Mesodermal cell (in vitro differentiated cells): ENCODE measurements at regions not wholly inside any gene's neighbourhood (a gene's known extent, or its start where the extent isn't known, plus 50 kb on each side); places are given as distances from the start of the nearest gene placed in this dataset.

Experiments
- H3K27ac ChIP-seq: 2 replicates; pipeline ENCODE4 v1.7.0; 2013; ENCODE audit warnings: mild to moderate bottlenecking, low read depth, low read length, moderate library complexity; ENCODE audit not compliant: severe bottlenecking
- H3K36me3 ChIP-seq: 2 replicates; pipeline ENCODE4 v1.7.1; 2013; ENCODE audit warnings: mild to moderate bottlenecking, low read length, moderate library complexity; ENCODE audit not compliant: control insufficient read depth, insufficient read depth
- H3K4me1 ChIP-seq: one replicate; pipeline ENCODE4 v1.7.1; 2013; ENCODE audit warnings: mild to moderate bottlenecking, low read length; ENCODE audit not compliant: insufficient read depth, control insufficient read depth, poor library complexity, severe bottlenecking
- H3K4me3 ChIP-seq: 2 replicates; pipeline ENCODE4 v1.7.0; 2013; ENCODE audit warnings: low read length, control low read depth, mild to moderate bottlenecking; ENCODE audit not compliant: insufficient read depth, poor library complexity, severe bottlenecking; ENCODE audit errors: extremely low read depth
- H3K9me3 ChIP-seq: 2 replicates; pipeline ENCODE4 v1.7.1; 2013; ENCODE audit warnings: mild to moderate bottlenecking, low read length, moderate library complexity; ENCODE audit not compliant: control insufficient read depth
- WGBS, 2 experiments: methylation state at CpG; one replicate each; pipeline ENCODE4 v1.1.5; 2013; ENCODE audit warnings: missing lambda C conversion rate in 2 of 2; ENCODE audit not compliant: insufficient coverage in 2 of 2; 5-methylcytosine and 5-hydroxymethylcytosine counted together

DNA sequence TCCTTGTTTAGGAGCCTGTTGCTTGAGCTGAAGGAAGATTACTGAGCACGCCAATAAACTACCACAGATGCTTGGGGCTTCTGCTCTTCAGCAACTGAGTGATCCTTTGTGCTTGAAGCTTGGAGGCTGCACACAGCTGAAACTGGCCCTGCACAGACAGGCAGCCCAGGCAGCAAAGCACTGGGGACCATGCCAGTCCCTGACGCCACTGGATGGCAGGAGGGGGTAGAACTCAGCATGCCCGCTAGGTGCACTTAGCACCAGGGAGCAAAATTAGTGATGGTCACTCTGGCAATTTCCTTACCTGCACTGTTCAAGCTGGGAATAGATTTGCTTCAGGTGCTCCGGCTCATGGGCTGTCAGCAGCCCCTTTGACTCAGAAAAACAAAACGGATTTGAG is 91.5 kb downstream of the FAM50B start:
- H3K36me3 ChIP-seq, result no peaks in the 10 kb centered on the region
- no peaks in the 10 kb centered on the region for H3K9me3 ChIP-seq
- H3K4me1 ChIP-seq, result peaks cover 6% of the 10 kb centered on the region
- no peak overlapping the region for H3K27ac ChIP-seq
- WGBS, 2 experiments, result 98% methylated on average over 4 of the region's 5 CpGs
- no peak overlapping the region for H3K4me3 ChIP-seq

DNA sequence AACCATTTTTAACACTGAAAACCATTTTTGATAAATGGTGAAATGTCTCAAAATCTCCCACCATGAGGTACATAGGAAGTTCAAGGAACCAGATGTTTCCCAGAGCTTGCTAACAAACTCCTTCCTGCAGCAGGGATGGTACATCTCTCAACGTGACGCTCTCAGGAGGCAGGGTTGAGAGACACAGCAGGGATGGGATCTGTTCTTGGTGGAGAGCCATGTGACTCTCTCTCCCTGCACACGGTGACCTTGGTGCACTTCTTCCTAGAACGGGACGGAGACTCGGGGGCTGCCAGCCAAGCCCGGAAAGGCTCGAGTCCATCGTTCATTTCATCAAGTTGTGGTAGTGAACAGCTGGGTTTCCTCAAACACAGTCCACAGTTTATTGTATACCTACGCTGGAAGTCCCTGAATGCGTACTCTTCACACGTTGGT is 94.2 kb downstream of the FAM50B start:
- H3K4me3 ChIP-seq, result no peak overlapping the region
- 91 to 94% methylated on average over 10 to 12 of the region's 12 CpGs for WGBS, 2 experiments
- H3K27ac ChIP-seq, result no peak overlapping the region
- no peaks in the 10 kb centered on the region for H3K9me3 ChIP-seq
- no peaks in the 10 kb centered on the region for H3K36me3 ChIP-seq
- peaks cover 9% of the 10 kb centered on the region for H3K4me1 ChIP-seq

DNA sequence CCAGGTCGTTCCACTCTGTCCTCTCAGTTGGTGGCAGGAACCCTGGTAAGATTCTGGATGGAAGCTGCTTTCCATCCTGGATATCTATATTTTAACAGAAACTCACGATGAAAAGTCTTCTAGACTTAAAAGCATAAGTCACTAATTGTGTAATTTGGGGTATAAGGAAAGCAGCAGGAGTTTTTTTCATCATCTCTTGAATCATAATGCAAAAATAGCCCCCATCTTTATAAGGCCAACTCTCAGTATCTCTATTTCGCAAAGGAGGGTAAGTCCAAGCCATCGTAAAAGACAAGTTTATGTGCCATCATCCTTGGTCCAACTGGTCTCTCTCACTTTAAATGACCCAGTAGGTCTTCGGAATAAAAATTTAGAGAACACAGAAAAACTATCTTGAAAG is 95.1 kb downstream of the FAM50B start:
- H3K27ac ChIP-seq, result no peak overlapping the region
- H3K4me3 ChIP-seq, result no peak overlapping the region
- H3K36me3 ChIP-seq, result no peaks in the 10 kb centered on the region
- 70 to 100% methylated on average over 2 to 3 of the region's 5 CpGs for WGBS, 2 experiments
- H3K4me1 ChIP-seq, result peaks cover 9% of the 10 kb centered on the region
- no peaks in the 10 kb centered on the region for H3K9me3 ChIP-seq

DNA sequence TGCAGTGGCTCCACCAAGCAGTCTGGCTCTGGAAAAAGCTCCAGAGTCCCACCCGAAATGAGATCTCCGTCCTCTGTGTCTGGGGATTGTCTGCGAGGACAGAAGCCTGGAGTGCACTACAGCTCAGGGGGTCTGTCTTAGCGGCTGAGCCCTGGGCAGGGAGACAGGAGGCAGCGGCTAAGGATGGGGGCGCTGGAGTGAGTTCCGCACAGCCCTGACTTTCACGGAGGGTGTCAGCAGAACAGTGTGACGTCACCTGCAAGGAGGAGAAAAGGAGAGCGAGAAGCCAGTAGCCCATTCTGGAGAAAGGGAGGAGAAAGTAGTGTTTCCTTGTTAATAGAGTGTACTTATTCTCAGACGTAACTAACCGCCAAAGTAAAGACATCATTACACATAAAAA is 97.6 kb downstream of the FAM50B start:
- Histone ChIP-seq H3K27ac (no peak overlapping the region), H3K4me3 (no peak overlapping the region), H3K36me3 (no peaks in the 10 kb centered on the region), H3K9me3 (no peaks in the 10 kb centered on the region), H3K4me1 (peaks cover 9% of the 10 kb centered on the region)
- 82% methylated on average over 9 to 10 of the region's 12 CpGs for WGBS, 2 experiments

DNA sequence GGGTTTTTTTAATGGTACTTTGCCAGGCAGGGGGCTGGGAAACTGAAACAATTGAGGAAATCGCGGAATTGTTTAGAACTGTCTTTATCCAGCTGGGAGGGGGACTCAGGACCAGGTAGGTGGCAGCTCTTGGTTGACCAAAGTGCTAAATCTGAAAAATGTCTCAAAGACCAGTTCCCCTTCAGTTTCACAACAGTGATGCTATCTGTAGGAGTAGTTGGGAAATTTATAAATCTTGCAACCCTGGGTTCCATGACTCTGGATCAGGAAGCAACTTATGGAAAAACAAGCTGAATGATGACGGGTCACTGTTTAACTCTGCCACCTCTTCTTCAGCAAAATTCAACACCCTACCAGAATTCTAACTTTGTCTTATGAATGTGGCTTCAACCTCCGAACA is 99.7 kb downstream of the FAM50B start:
- Histone ChIP-seq H3K36me3 (no peaks in the 10 kb centered on the region), H3K27ac (no peak overlapping the region), H3K4me3 (no peak overlapping the region), H3K4me1 (peaks cover 9% of the 10 kb centered on the region), H3K9me3 (no peaks in the 10 kb centered on the region)
- 84 to 96% methylated on average over 3 of the region's 4 CpGs for WGBS, 2 experiments

DNA sequence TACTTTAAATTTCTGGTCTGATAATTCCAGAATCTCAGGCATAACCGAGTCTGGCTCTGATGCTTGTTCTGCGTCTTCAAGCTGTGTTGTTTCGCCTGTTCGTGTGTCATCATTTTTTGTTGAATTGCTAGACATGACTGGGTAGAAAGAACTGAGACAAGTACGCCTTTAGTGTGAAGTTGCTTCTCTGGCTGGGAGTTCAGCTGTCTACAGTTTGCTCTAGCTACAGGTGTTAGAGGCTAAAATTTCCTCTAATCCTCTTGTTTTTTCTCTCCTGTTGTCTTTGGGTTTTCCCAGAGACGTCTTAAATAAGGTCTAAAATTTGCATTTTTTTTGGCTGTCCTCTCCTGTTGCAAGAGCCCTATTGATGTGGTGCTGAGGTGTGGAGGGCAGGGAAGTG is 100.3 kb downstream of the FAM50B start:
- H3K4me3 ChIP-seq, result no peak overlapping the region
- H3K4me1 ChIP-seq, result peaks cover 9% of the 10 kb centered on the region
- H3K27ac ChIP-seq, result no peak overlapping the region
- H3K9me3 ChIP-seq, result no peaks in the 10 kb centered on the region
- WGBS, 2 experiments, result 91 to 94% methylated on average over 5 of the region's 6 CpGs
- no peaks in the 10 kb centered on the region for H3K36me3 ChIP-seq

DNA sequence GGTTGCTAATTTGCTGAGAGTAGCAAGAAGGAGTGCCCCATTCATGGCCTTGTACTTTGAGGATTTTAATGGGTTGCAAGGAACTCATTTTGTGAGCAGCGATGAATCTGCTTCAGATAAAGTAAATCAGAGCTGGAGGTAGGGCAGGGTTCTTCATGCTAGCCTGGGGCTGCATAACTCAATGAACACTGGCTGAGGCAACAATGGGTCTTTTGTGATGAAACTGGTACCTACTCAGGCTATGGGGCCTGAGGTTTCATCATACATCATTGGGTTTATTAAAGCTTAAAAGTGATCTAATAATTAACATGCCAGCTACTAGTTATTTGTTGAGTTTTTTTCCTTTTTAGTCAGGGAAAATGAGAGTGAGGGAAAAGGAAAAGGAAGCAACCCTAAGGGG is 106.9 kb downstream of the FAM50B start:
- 87 to 100% methylated on average over 1 of the region's 1 CpG for WGBS, 2 experiments
- H3K9me3 ChIP-seq, result no peaks in the 10 kb centered on the region

DNA sequence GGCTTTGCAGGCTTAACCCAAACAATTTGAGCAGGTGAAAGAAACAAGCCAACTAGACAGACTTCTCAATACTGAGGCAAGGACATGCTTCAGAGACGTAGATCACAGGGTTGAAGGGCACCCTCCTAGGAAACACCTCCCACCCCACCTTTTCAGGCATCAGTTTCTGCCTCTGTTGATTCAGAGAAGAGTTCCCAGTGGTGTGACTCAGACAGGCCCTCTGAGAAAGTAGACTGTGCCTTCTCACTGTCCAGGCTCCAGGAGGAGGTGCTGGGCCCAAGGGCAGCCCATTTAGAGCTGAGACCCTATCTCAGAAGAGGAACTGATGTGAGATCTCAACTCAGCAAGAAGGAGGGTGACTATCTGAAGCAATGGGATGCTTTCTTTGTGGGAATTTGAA is 108.1 kb downstream of the FAM50B start:
- no peak overlapping the region for H3K4me3 ChIP-seq
- H3K36me3 ChIP-seq, result no peaks in the 10 kb centered on the region
- H3K27ac ChIP-seq, result no peak overlapping the region
- no peaks in the 10 kb centered on the region for H3K4me1 ChIP-seq
- no peaks in the 10 kb centered on the region for H3K9me3 ChIP-seq
- WGBS, 2 experiments, result no CpG with 5 or more reads among the region's 1 CpG

More for the DNA sequence above, 106.9 kb downstream of the FAM50B start:
- H3K27ac ChIP-seq, result no peak overlapping the region
- H3K36me3 ChIP-seq, result no peaks in the 10 kb centered on the region
- no peak overlapping the region for H3K4me3 ChIP-seq
- H3K4me1 ChIP-seq, result no peaks in the 10 kb centered on the region

DNA sequence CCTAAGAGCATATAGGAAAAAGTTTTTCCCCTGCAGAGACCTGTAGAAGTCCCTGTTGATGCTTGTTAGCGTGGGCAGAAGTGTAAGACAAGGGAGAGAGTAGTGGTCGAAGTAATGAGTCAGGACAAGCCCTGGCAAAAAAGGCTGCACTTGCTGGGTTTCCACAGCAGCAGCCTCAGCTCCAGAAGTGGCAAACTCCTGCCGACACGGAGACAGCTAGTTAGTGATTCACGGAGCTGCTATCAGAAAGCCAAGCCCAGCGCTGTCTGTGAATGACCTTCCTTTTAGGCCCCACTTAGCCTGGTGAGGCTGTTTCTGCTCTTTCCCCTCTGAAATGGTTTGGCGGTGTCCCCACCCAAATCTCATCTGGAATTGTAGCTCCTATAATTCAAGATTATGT is 109.1 kb downstream of the FAM50B start:
- Histone ChIP-seq H3K9me3 (no peaks in the 10 kb centered on the region), H3K4me3 (no peak overlapping the region), H3K4me1 (no peaks in the 10 kb centered on the region), H3K27ac (no peak overlapping the region), H3K36me3 (no peaks in the 10 kb centered on the region)
- 80 to 89% methylated on average over 6 of the region's 7 CpGs for WGBS, 2 experiments

DNA sequence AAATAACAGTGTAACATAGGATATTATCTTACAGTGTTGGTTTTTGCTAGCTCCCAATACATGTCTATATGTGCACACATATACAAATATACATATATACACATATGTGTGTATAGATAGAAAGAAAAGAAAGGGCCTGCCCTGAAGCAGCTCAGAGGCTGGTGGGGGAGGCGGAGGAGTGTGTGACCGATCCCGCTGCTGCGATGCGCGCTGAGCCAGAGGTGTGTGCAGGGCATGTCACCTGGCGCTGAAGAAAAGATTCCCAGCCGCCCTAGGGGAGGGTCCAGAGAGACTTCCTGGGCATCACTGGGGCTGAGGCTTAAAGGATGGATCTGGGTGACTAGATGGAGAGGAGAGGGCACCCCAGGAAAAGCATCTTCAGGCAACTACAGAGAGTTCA is 110.2 kb downstream of the FAM50B start:
- 95 to 98% methylated on average over 7 to 8 of the region's 8 CpGs for WGBS, 2 experiments
- no peaks in the 10 kb centered on the region for H3K4me1 ChIP-seq

DNA sequence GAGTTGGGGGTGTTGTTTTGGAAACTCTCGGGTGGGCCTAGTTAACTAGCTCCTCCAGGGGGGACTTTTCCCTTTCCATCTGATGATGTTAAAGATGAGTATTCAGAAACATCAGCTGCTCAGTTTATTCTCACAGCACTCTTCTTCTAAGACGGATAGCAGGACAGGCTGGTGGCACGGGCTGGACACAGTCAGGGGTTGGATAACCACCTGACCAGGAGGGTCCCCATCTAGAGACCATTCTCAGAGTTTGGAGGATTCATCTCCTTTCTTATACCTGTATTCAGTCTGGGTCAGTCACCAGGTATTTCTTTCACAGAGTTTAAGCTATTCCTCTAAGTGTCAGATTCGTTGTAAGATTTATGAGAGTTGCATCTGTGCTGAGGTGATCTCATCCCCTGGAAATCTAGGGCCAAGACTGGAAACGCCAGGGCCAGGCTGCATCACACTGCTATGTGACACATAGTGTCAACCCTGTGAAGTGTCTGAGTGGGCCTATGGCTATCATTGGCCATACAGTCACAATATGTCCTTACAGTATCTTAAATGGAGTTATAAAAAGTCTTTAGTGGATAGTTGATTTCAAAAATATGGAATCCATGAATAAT is 111.7 kb downstream of the FAM50B start:
- Histone ChIP-seq H3K4me3 (no peak overlapping the region), H3K36me3 (no peaks in the 10 kb centered on the region), H3K4me1 (no peaks in the 10 kb centered on the region), H3K27ac (no peak overlapping the region), H3K9me3 (no peaks in the 10 kb centered on the region)
- 85 to 94% methylated on average over 4 to 5 of the region's 5 CpGs for WGBS, 2 experiments

More for the DNA sequence above, 110.2 kb downstream of the FAM50B start:
- H3K4me3 ChIP-seq, result no peak overlapping the region
- H3K36me3 ChIP-seq, result no peaks in the 10 kb centered on the region
- H3K27ac ChIP-seq, result no peak overlapping the region
- no peaks in the 10 kb centered on the region for H3K9me3 ChIP-seq
